ENCODE measurements at regions not wholly inside any gene's neighbourhood (a gene's known extent, or its start where the extent isn't known, plus 50 kb on each side); places are given as distances from the start of the nearest gene placed in this dataset.

- POLR2A ChIA-PET: no interaction called here
- CTCF ChIA-PET: no interaction called here
- TF ChIP-seq ELF4 (IDR thresholded peaks at IDR 0.05) (no peak), LEF1 (IDR thresholded peaks at IDR 0.05; ENCODE audit: borderline replicate concordance) (no peak), SP1 (IDR thresholded peaks at IDR 0.05) (no peak), ZNF384 (IDR thresholded peaks at IDR 0.05) (no peak), FOXM1 (IDR thresholded peaks at IDR 0.05; ENCODE audit: borderline replicate concordance) (no peak), HDGF (IDR thresholded peaks at IDR 0.05; ENCODE audit: borderline replicate concordance) (no peak), L3MBTL2 (conservative IDR thresholded peaks at IDR 0.05) (no peak), BHLHE40 (IDR thresholded peaks at IDR 0.05; ENCODE audit: borderline replicate concordance) (no peak), FOXK2 (IDR thresholded peaks at IDR 0.05) (no peak), ARNT (IDR thresholded peaks at IDR 0.05) (no peak), NFRKB (IDR thresholded peaks at IDR 0.05) (no peak), CTBP1 (IDR thresholded peaks at IDR 0.05; ENCODE audit: borderline replicate concordance) (no peak), TARDBP (IDR thresholded peaks at IDR 0.05) (no peak), SUZ12 (IDR thresholded peaks at IDR 0.05) (no peak), PKNOX1 (IDR thresholded peaks at IDR 0.05) (no peak), FOXA1 (IDR thresholded peaks at IDR 0.05) (no peak)
- no peak for DNase-seq (ENCODE audit: extremely low spot score)
Observed at GRCh38 chr14:48546996-48547395, 871.6 kb upstream of the MDGA2 start.

- ChIA-PET CTCF (no interaction called here), POLR2A (no interaction called here)
- no peak for TF ChIP-seq FOXM1 (IDR thresholded peaks at IDR 0.05; ENCODE audit: borderline replicate concordance)
- no peak for TF ChIP-seq NFRKB (IDR thresholded peaks at IDR 0.05)
- TF ChIP-seq FOXK2 (IDR thresholded peaks at IDR 0.05): no peak
- no peak for TF ChIP-seq LEF1 (IDR thresholded peaks at IDR 0.05; ENCODE audit: borderline replicate concordance)
- no peak for TF ChIP-seq PKNOX1 (IDR thresholded peaks at IDR 0.05)
- no peak for TF ChIP-seq TARDBP (IDR thresholded peaks at IDR 0.05)
- no peak for TF ChIP-seq ARNT (IDR thresholded peaks at IDR 0.05)
- TF ChIP-seq SP1 (IDR thresholded peaks at IDR 0.05): no peak
- no peak for TF ChIP-seq FOXA1 (IDR thresholded peaks at IDR 0.05)
- no peak for TF ChIP-seq HDGF (IDR thresholded peaks at IDR 0.05; ENCODE audit: borderline replicate concordance)
- no peak for TF ChIP-seq ELF4 (IDR thresholded peaks at IDR 0.05)
- no peak for TF ChIP-seq BHLHE40 (IDR thresholded peaks at IDR 0.05; ENCODE audit: borderline replicate concordance)
- TF ChIP-seq ZNF384 (IDR thresholded peaks at IDR 0.05): no peak
- TF ChIP-seq L3MBTL2 (conservative IDR thresholded peaks at IDR 0.05): no peak
- no peak for DNase-seq (ENCODE audit: extremely low spot score)
Observed at GRCh38 chr14:48537600-48537999, 862.2 kb upstream of the MDGA2 start.

GRCh38 chr14:48536318-48536717 is 860.9 kb upstream of the MDGA2 start:
- TF ChIP-seq ZNF384 (IDR thresholded peaks at IDR 0.05) (no peak), FOXM1 (IDR thresholded peaks at IDR 0.05; ENCODE audit: borderline replicate concordance) (no peak), BHLHE40 (IDR thresholded peaks at IDR 0.05; ENCODE audit: borderline replicate concordance) (no peak), LEF1 (IDR thresholded peaks at IDR 0.05; ENCODE audit: borderline replicate concordance) (no peak)
- peak; percentile 6 for DNase-seq (ENCODE audit: extremely low spot score)
- ChIA-PET POLR2A (no interaction called here), CTCF (interaction anchor here (0.7 kb wide), 1 partner anchor 8 kb away, joined by 3 read pairs; no protein-coding TSS in a partner anchor)

GRCh38 chr14:48527832-48528231 is 852.4 kb upstream of the MDGA2 start:
- CTCF ChIA-PET: no interaction called here

GRCh38 chr14:48526307-48526706 is 850.9 kb upstream of the MDGA2 start:
- TF ChIP-seq CTBP1 (IDR thresholded peaks at IDR 0.05; ENCODE audit: borderline replicate concordance) (no peak), SP1 (IDR thresholded peaks at IDR 0.05) (no peak), SUZ12 (IDR thresholded peaks at IDR 0.05) (no peak), L3MBTL2 (conservative IDR thresholded peaks at IDR 0.05) (no peak), FOXK2 (IDR thresholded peaks at IDR 0.05) (no peak), BHLHE40 (IDR thresholded peaks at IDR 0.05; ENCODE audit: borderline replicate concordance) (no peak)
- DNase-seq (ENCODE audit: extremely low spot score): no peak
- ChIA-PET POLR2A (no interaction called here), CTCF (no interaction called here)

More at GRCh38 chr14:48527832-48528231, 852.4 kb upstream of the MDGA2 start:
- POLR2A ChIA-PET: no interaction called here
- DNase-seq (ENCODE audit: extremely low spot score): no peak
- TF ChIP-seq NFRKB (IDR thresholded peaks at IDR 0.05) (no peak), SP1 (IDR thresholded peaks at IDR 0.05) (no peak), FOXA1 (IDR thresholded peaks at IDR 0.05) (no peak), ELF4 (IDR thresholded peaks at IDR 0.05) (no peak), BHLHE40 (IDR thresholded peaks at IDR 0.05; ENCODE audit: borderline replicate concordance) (no peak), L3MBTL2 (conservative IDR thresholded peaks at IDR 0.05) (no peak), HDGF (IDR thresholded peaks at IDR 0.05; ENCODE audit: borderline replicate concordance) (no peak), ARNT (IDR thresholded peaks at IDR 0.05) (no peak), PKNOX1 (IDR thresholded peaks at IDR 0.05) (no peak), TARDBP (IDR thresholded peaks at IDR 0.05) (no peak), CTBP1 (IDR thresholded peaks at IDR 0.05; ENCODE audit: borderline replicate concordance) (no peak), FOXK2 (IDR thresholded peaks at IDR 0.05) (no peak), LEF1 (IDR thresholded peaks at IDR 0.05; ENCODE audit: borderline replicate concordance) (no peak), ZNF384 (IDR thresholded peaks at IDR 0.05) (no peak), FOXM1 (IDR thresholded peaks at IDR 0.05; ENCODE audit: borderline replicate concordance) (no peak), SUZ12 (IDR thresholded peaks at IDR 0.05) (no peak)

- POLR2A ChIA-PET: no interaction called here
- no peak for DNase-seq (ENCODE audit: extremely low spot score)
- TF ChIP-seq HDGF (IDR thresholded peaks at IDR 0.05; ENCODE audit: borderline replicate concordance) (no peak), PKNOX1 (IDR thresholded peaks at IDR 0.05) (no peak), FOXA1 (IDR thresholded peaks at IDR 0.05) (no peak)
- CTCF ChIA-PET: no interaction called here
Observed at GRCh38 chr14:48504921-48505320, 829.5 kb upstream of the MDGA2 start.

All from HEK293T (cell line).